Mesenchymal stem cell (in vitro differentiated cells and primary cell): ENCODE measurements at regions not wholly inside any gene's neighbourhood (a gene's known extent, or its start where the extent isn't known, plus 50 kb on each side); places are given as distances from the start of the nearest gene placed in this dataset.

Source experiments
- DNase-seq: peaks from one replicate; pipeline ENCODE4 v3.0.0-alpha.2; 2013
- H2AFZ ChIP-seq: one replicate; pipeline ENCODE4 v1.6.1; 2013; ENCODE audit warnings: low read depth, mild to moderate bottlenecking, control low read depth, inconsistent platforms, low read length, moderate library complexity
- H2AK5ac ChIP-seq: 2 replicates; pipeline ENCODE4 v1.6.1; 2013; ENCODE audit warnings: low read length, moderate library complexity, mild to moderate bottlenecking, inconsistent platforms; ENCODE audit not compliant: severe bottlenecking
- H2BK120ac ChIP-seq: one replicate; pipeline ENCODE4 v1.6.1; 2013; ENCODE audit warnings: low read depth, mild to moderate bottlenecking, inconsistent platforms, low read length, moderate library complexity
- H2BK12ac ChIP-seq, 2 experiments: one replicate each; pipeline ENCODE4 v1.6.1; 2013; ENCODE audit warnings: inconsistent platforms in 2 of 2, low read length in 2 of 2, mild to moderate bottlenecking in 2 of 2, moderate library complexity in 2 of 2, control low read depth in 1 of 2
- H2BK15ac ChIP-seq: one replicate; pipeline ENCODE4 v1.6.1; 2013; ENCODE audit warnings: mild to moderate bottlenecking, low read depth, inconsistent platforms; ENCODE audit not compliant: poor library complexity, severe bottlenecking
- H2BK5ac ChIP-seq: 2 replicates; pipeline ENCODE4 v1.6.1; 2013; ENCODE audit warnings: low read depth, mild to moderate bottlenecking, low read length, control low read depth, inconsistent platforms; ENCODE audit not compliant: poor library complexity, severe bottlenecking
- H3K14ac ChIP-seq, 2 experiments: one replicate each; pipeline ENCODE4 v1.6.1; 2013; ENCODE audit warnings: inconsistent platforms in 2 of 2, low read length in 2 of 2, control low read depth in 1 of 2, mild to moderate bottlenecking in 1 of 2, moderate library complexity in 1 of 2
- H3K18ac ChIP-seq, 2 experiments: one replicate each; pipeline ENCODE4 v1.6.1; 2013; ENCODE audit warnings: inconsistent platforms in 2 of 2, low read length in 2 of 2, control low read depth in 1 of 2, low read depth in 1 of 2, mild to moderate bottlenecking in 1 of 2
- H3K23ac ChIP-seq, 2 experiments: one replicate each; pipeline ENCODE4 v1.6.1; 2013; ENCODE audit warnings: inconsistent platforms in 2 of 2, low read length in 2 of 2, mild to moderate bottlenecking in 2 of 2, moderate library complexity in 2 of 2, control low read depth in 1 of 2
- H3K27ac ChIP-seq: 2 replicates; pipeline ENCODE4 v1.5.1; 2013; ENCODE audit warnings: mild to moderate bottlenecking, moderate library complexity, low read length, control low read depth, inconsistent platforms; ENCODE audit not compliant: poor library complexity, severe bottlenecking
- H3K27me3 ChIP-seq, 2 experiments: 2 replicates each; pipeline versions ENCODE4 v1.6.1 to v1.7.0; 2013; ENCODE audit warnings: low read length in 2 of 2, mild to moderate bottlenecking in 2 of 2, moderate library complexity in 2 of 2, control low read depth in 1 of 2, inconsistent platforms in 1 of 2; ENCODE audit not compliant: control insufficient read depth in 1 of 2, insufficient read depth in 1 of 2
- H3K36me3 ChIP-seq, 2 experiments: 2 replicates each; pipeline versions ENCODE4 v1.6.1 to v1.7.0; 2013; ENCODE audit warnings: low read length in 2 of 2, control low read depth in 1 of 2, inconsistent platforms in 1 of 2, low read depth in 1 of 2, mild to moderate bottlenecking in 1 of 2; ENCODE audit not compliant: insufficient read depth in 2 of 2, control insufficient read depth in 1 of 2
- H3K4ac ChIP-seq, 2 experiments: one replicate each; pipeline ENCODE4 v1.6.1; 2013; ENCODE audit warnings: inconsistent platforms in 2 of 2, low read length in 2 of 2, mild to moderate bottlenecking in 2 of 2, moderate library complexity in 2 of 2, control low read depth in 1 of 2, low read depth in 1 of 2
- H3K4me1 ChIP-seq: 2 replicates; pipeline ENCODE4 v1.6.1; 2013; ENCODE audit warnings: low read depth, low read length, control low read depth; ENCODE audit not compliant: control insufficient read depth, insufficient read depth
- H3K4me2 ChIP-seq: 2 replicates; pipeline ENCODE4 v1.6.1; 2013; ENCODE audit warnings: low read length, mild to moderate bottlenecking, inconsistent platforms; ENCODE audit not compliant: poor library complexity, severe bottlenecking
- H3K4me3 ChIP-seq, 2 experiments: 2 replicates each; pipeline versions ENCODE4 v1.5.1 to v1.7.0; 2013; ENCODE audit warnings: low read length in 2 of 2, mild to moderate bottlenecking in 2 of 2, control low read depth in 1 of 2, low read depth in 1 of 2; ENCODE audit not compliant: insufficient read depth in 1 of 2
- H3K79me1 ChIP-seq: replicated peaks from 2 replicates; pipeline ENCODE4 v1.6.1; 2013; ENCODE audit warnings: mild to moderate bottlenecking, control low read depth, low read length, inconsistent platforms; ENCODE audit not compliant: poor library complexity, severe bottlenecking
- H3K9ac ChIP-seq: 2 replicates; pipeline ENCODE4 v1.7.0; 2013; ENCODE audit warnings: mild to moderate bottlenecking, low read length, moderate library complexity
- H3K9me3 ChIP-seq: 2 replicates; pipeline ENCODE4 v1.7.0; 2013; ENCODE audit warnings: mild to moderate bottlenecking, low read length; ENCODE audit not compliant: control insufficient read depth
- H4K8ac ChIP-seq: one replicate; pipeline ENCODE4 v1.6.1; 2013; ENCODE audit warnings: inconsistent platforms, mild to moderate bottlenecking, low read length, moderate library complexity
- H4K91ac ChIP-seq: one replicate; pipeline ENCODE4 v1.6.1; 2013; ENCODE audit warnings: mild to moderate bottlenecking, low read length, inconsistent platforms
- WGBS: methylation state at CpG from one replicate; pipeline ENCODE4 v1.1.7; 2013; ENCODE audit warnings: mixed read lengths; 5-methylcytosine and 5-hydroxymethylcytosine counted together

DNA sequence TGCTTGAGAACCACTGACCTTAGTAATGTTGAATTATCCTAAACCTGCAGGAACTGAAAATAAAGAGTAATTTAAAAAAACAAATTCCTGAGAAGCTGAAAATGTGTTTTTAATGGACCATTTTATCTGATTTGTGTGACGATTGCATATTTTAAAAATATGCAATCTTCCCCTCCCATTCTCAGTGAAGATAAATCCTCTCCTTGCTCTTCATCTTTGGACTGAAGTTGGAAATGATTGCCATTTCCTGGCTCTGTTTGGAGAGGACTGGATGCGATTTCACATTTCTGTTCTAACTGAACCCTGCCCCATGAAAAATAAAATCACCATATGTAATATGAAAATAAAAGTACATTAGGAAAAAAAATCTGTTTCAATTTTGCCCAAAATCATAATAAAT, 216.3 kb downstream of the SLC6A15 start:
- Histone ChIP-seq H3K23ac (no peak overlapping the region), H2BK12ac (no peak overlapping the region), H2BK15ac (no peak overlapping the region), H2AK5ac (no peak overlapping the region), H2AFZ (no peak overlapping the region), H3K4me2 (no peak overlapping the region), H3K79me1 (no peaks in the 10 kb centered on the region), H3K4ac (no peak overlapping the region), H4K8ac (no peak overlapping the region), H3K27ac (no peak overlapping the region), H3K36me3 (no peaks in the 10 kb centered on the region), H2BK5ac (no peak overlapping the region), H3K9me3 (no peaks in the 10 kb centered on the region), H3K4me3 (no peak overlapping the region), H2BK120ac (no peak overlapping the region), H3K27me3 (no peaks in the 10 kb centered on the region), H3K4me1 (no peaks in the 10 kb centered on the region), H3K9ac (no peak overlapping the region), H3K18ac (no peak overlapping the region), H3K14ac (no peak overlapping the region), H4K91ac (no peak overlapping the region)
- no peak for DNase-seq
- no CpG with 5 or more reads among the region's 2 CpGs for WGBS

DNA sequence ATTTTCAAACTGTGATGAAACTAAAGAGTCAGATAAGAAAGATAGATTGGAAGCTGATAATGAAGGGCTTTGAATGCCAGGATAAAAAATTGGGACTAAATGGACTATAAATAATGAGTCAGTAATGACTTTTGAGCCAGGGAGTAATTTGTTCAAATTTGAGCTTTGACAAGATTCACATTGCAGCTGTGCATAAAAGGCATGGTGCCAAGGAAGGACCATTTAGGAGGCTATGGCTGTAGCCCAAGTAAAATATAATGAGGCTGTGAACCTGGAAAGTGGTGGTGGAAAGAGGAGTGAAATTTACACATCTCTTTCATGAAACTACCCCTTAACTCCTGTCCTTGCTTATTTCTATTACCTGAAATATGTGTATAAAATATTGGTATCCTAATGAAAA, 218.5 kb downstream of the SLC6A15 start:
- Histone ChIP-seq H3K9me3 (no peaks in the 10 kb centered on the region), H4K91ac (no peak overlapping the region), H3K4me1 (no peaks in the 10 kb centered on the region), H4K8ac (no peak overlapping the region), H3K27ac (no peak overlapping the region), H3K14ac (no peak overlapping the region), H3K36me3 (no peaks in the 10 kb centered on the region), H2BK15ac (no peak overlapping the region), H2BK5ac (no peak overlapping the region), H3K4ac (no peak overlapping the region), H3K4me3 (no peak overlapping the region), H3K79me1 (no peaks in the 10 kb centered on the region), H3K23ac (no peak overlapping the region), H3K27me3 (no peaks in the 10 kb centered on the region), H3K18ac (no peak overlapping the region), H3K9ac (no peak overlapping the region), H2BK120ac (no peak overlapping the region), H3K4me2 (no peak overlapping the region), H2BK12ac (no peak overlapping the region), H2AFZ (no peak overlapping the region), H2AK5ac (no peak overlapping the region)
- DNase-seq, result no peak

DNA sequence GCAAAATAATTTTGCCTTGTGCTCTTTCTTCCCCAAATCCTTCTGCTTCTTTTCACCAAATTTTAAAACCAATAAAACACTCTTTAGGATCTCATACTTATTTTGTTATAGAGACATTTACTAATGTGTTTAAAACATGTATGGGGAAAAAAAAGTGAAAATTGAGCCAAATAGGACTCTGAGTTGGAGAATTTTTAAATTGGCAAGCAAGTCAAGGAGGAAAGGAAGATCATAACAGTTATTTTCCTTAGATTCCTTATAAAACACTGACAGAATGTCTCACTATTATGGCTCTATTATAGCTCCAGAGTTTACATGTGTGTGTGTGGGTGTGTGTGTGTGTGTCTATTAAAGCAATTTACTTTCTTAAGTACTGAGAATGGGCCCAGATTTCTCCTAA, 220.5 kb downstream of the SLC6A15 start:
- H3K27ac ChIP-seq, result no peak overlapping the region
- no peak overlapping the region for H4K91ac ChIP-seq

DNA sequence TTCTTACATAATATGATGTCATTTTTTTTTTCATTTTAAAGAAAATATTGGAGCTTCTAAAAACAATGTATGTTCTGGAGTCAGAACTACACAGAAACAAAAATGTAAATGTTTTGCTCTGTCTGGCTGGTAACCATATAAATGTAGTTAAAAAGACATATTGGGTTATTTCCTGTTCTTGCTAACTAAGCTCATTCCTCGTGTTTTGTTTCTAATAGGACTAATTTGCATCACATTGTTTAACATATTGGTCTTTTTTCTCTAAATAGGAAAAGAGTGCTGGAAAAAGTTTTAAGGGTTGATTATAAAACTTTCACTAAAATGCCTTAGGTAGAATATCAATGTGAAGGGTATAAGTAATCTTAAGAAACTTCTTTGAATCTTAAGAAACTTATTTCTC, 221.3 kb downstream of the SLC6A15 start:
- H3K4me1 ChIP-seq, result no peaks in the 10 kb centered on the region
- DNase-seq, result no peak
- no peak overlapping the region for H2AK5ac ChIP-seq
- H4K8ac ChIP-seq, result no peak overlapping the region
- no peak overlapping the region for H4K91ac ChIP-seq
- no peaks in the 10 kb centered on the region for H3K9me3 ChIP-seq
- no peak overlapping the region for H2AFZ ChIP-seq
- H3K27me3 ChIP-seq, result no peaks in the 10 kb centered on the region
- no peak overlapping the region for H2BK15ac ChIP-seq
- no peak overlapping the region for H3K14ac ChIP-seq
- H3K4me2 ChIP-seq, result no peak overlapping the region
- H3K4ac ChIP-seq, result no peak overlapping the region
- H3K9ac ChIP-seq, result no peak overlapping the region
- whole genome bisulfite sequencing, result 33% methylated on average over 1 of the region's 1 CpG
- no peak overlapping the region for H3K18ac ChIP-seq
- no peaks in the 10 kb centered on the region for H3K79me1 ChIP-seq
- no peaks in the 10 kb centered on the region for H3K36me3 ChIP-seq
- no peak overlapping the region for H2BK5ac ChIP-seq
- no peak overlapping the region for H3K4me3 ChIP-seq
- H3K27ac ChIP-seq, result no peak overlapping the region
- H2BK12ac ChIP-seq, result no peak overlapping the region
- H2BK120ac ChIP-seq, result no peak overlapping the region
- no peak overlapping the region for H3K23ac ChIP-seq

More for the DNA sequence above, 220.5 kb downstream of the SLC6A15 start:
- Histone ChIP-seq H4K8ac (no peak overlapping the region), H2BK5ac (no peak overlapping the region), H2AFZ (no peak overlapping the region), H2AK5ac (no peak overlapping the region), H3K36me3 (no peaks in the 10 kb centered on the region), H3K4ac (no peak overlapping the region), H3K4me1 (no peaks in the 10 kb centered on the region), H2BK15ac (no peak overlapping the region), H2BK120ac (no peak overlapping the region), H3K79me1 (no peaks in the 10 kb centered on the region), H3K18ac (no peak overlapping the region), H3K9me3 (no peaks in the 10 kb centered on the region), H3K9ac (no peak overlapping the region), H2BK12ac (no peak overlapping the region), H3K4me2 (no peak overlapping the region), H3K4me3 (no peak overlapping the region), H3K14ac (no peak overlapping the region), H3K27me3 (no peaks in the 10 kb centered on the region), H3K23ac (no peak overlapping the region)
- DNase-seq, result no peak
